Peyer's patch (tissue), 4 donors: ENCODE measurements at regions not wholly inside any gene's neighbourhood (a gene's known extent, or its start where the extent isn't known, plus 50 kb on each side); places are given as distances from the start of the nearest gene placed in this dataset.

Source experiments
- DNase-seq, 3 donors: peaks; one replicate each; pipeline ENCODE4 v3.0.0-alpha.2; 2017 to 2019
- H3K27ac ChIP-seq, 4 donors: fragments of 200-600 bp; sonication (generic); one replicate each; pipeline ENCODE4 v1.5.1; 2016 to 2019
- H3K27me3 ChIP-seq, 2 donors: fragments of 200-600 bp; sonication (generic); one replicate each; pipeline ENCODE4 v1.5.1; 2019
- H3K36me3 ChIP-seq, 3 donors: fragments of 200-600 bp; sonication (generic); one replicate each; pipeline ENCODE4 v1.5.1; 2016 to 2019
- H3K4me1 ChIP-seq, 4 donors: fragments of 200-600 bp; sonication (generic); one replicate each; pipeline ENCODE4 v1.5.1; 2016 to 2019
- H3K4me3 ChIP-seq, 4 donors: fragments of 200-600 bp; sonication (generic); 1 replicate in 3 of 4; 2 replicates in 1 of 4; pipeline ENCODE4 v1.5.1; 2016 to 2019; ENCODE audit warnings: mild to moderate bottlenecking in 1 of 4
- H3K9me3 ChIP-seq, 4 donors: fragments of 200-600 bp; sonication (generic); one replicate each; pipeline ENCODE4 v1.5.1; 2016 to 2019; ENCODE audit warnings: mild to moderate bottlenecking in 1 of 4
- POLR2A ChIP-seq, 2 donors: fragments of 450-650 bp; IDR thresholded peaks; one replicate each; pipeline ENCODE4 v1.5.1; 2017; ENCODE audit warnings: antibody characterized with exemption in 2 of 2, mild to moderate bottlenecking in 2 of 2, moderate library complexity in 2 of 2
- TF ChIP-seq, protein P1 (sequence below), 6 experiments: fragments of 450-650 bp in 4 of 6; fragments of 200-600 bp in 2 of 6; sonication (generic) in 1 of 6; IDR thresholded peaks; one replicate each; pipeline ENCODE4 v1.5.1; 2017 to 2019; ENCODE audit warnings: antibody characterized with exemption in 6 of 6, mild to moderate bottlenecking in 3 of 6, moderate library complexity in 1 of 6

DNA sequence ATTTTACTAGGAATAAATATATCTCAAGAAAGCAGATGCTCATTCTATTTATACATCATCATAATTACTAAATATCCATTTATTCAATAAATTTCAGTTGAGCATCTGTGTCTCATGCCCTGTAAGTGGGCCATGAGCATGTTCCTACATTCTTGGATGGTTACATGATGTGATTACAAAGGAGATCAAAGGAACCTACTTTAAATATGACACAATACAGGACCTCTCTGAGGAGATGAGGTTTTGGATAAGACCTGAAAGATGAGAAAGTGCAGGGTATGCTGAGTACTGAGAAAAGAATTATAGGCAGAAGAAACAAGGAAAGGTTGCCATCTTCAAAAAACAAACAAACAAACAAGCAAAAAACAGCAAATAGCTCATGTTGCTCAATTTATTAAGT lies 105.4 kb upstream of the CNTN1 start:
- Histone ChIP-seq H3K36me3 (no peaks in the 10 kb centered on the region), H3K27me3 (no peaks in the 10 kb centered on the region), H3K9me3 (peaks cover 0 to 2% (median 1%) of the 10 kb centered on the region in 4 donors), H3K27ac (no peak overlapping the region), H3K4me1 (no peaks in the 10 kb centered on the region), H3K4me3 (no peak overlapping the region)
- no peak for DNase-seq
- TF ChIP-seq POLR2A (IDR thresholded peaks at IDR 0.05): no peak
- TF ChIP-seq, protein P1, sequence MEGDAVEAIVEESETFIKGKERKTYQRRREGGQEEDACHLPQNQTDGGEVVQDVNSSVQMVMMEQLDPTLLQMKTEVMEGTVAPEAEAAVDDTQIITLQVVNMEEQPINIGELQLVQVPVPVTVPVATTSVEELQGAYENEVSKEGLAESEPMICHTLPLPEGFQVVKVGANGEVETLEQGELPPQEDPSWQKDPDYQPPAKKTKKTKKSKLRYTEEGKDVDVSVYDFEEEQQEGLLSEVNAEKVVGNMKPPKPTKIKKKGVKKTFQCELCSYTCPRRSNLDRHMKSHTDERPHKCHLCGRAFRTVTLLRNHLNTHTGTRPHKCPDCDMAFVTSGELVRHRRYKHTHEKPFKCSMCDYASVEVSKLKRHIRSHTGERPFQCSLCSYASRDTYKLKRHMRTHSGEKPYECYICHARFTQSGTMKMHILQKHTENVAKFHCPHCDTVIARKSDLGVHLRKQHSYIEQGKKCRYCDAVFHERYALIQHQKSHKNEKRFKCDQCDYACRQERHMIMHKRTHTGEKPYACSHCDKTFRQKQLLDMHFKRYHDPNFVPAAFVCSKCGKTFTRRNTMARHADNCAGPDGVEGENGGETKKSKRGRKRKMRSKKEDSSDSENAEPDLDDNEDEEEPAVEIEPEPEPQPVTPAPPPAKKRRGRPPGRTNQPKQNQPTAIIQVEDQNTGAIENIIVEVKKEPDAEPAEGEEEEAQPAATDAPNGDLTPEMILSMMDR (IDR thresholded peaks at IDR 0.05): no peak

DNA sequence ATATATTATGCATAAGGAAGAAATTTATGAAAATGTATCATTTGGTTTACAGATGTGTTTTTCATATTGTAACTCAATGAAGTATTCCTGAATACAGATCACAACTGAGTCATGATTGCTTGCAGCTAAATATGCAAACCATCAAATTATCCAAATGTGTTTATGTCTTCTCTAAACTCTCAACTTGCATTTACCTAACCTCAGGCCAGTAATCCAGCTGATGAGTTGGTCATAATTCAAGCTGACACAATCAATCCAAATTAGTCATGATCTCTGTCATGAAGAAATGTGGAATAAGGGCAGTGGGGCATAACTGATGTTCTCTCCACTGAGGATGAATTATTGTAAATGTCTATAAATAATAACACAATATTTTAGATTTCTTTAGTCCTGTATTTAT lies 104.8 kb upstream of the CNTN1 start:
- no peak for DNase-seq
- Histone ChIP-seq H3K27me3 (no peaks in the 10 kb centered on the region), H3K27ac (no peak overlapping the region), H3K36me3 (no peaks in the 10 kb centered on the region), H3K4me3 (no peak overlapping the region), H3K4me1 (no peaks in the 10 kb centered on the region), H3K9me3 (peaks cover 0 to 2% (median 0%) of the 10 kb centered on the region in 4 donors)
- no peak for TF ChIP-seq POLR2A (IDR thresholded peaks at IDR 0.05)
- TF ChIP-seq, protein P1 (IDR thresholded peaks at IDR 0.05): no peak

DNA sequence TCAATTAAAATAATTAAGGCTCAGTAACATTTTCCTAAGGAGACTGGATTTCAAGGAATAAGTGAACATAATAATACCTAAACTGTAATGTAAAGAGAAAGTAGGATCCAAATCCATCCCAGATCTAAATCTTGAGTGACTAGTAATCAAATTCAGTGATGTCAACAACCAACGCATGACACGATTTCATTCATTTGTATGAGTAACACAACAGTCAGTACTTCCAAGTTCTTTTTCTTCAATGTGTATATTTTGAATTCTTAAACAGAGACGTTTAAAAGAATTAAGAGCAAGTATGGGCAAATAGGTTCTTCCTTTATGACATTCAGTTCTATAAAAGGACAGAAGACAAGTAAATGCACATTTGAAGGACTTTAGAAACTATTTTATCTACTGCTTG lies 104.3 kb upstream of the CNTN1 start:
- TF ChIP-seq POLR2A (IDR thresholded peaks at IDR 0.05): no peak
- TF ChIP-seq, protein P1 (IDR thresholded peaks at IDR 0.05): no peak
- no peaks in the 10 kb centered on the region for H3K4me1 ChIP-seq
- DNase-seq: no peak
- no peak overlapping the region for H3K27ac ChIP-seq
- H3K27me3 ChIP-seq: no peaks in the 10 kb centered on the region
- H3K36me3 ChIP-seq: no peaks in the 10 kb centered on the region
- no peak overlapping the region for H3K4me3 ChIP-seq
- H3K9me3 ChIP-seq: peaks cover 0 to 2% (median 0%) of the 10 kb centered on the region in 4 donors

DNA sequence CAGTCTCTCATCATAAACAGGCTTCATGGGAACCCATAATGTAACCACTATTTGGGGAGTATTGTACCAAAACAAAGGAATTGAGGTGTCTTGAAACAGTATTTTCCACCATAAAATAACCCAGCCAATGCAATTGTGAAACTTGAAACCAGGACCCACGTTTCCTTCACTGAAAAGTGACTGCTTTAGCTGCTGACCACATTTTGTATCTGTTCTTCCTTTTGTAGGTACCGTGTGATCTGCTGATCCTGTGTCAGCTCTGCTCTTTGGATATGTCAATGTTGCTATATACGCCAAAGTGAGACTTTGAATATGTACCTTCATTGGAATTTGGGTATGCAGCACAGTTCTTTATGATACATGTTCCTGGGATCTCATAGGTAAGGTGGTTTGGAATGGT lies 95.1 kb upstream of the CNTN1 start:
- Histone ChIP-seq H3K9me3 (no peaks in the 10 kb centered on the region), H3K27me3 (no peaks in the 10 kb centered on the region)
- DNase-seq: no peak

DNA sequence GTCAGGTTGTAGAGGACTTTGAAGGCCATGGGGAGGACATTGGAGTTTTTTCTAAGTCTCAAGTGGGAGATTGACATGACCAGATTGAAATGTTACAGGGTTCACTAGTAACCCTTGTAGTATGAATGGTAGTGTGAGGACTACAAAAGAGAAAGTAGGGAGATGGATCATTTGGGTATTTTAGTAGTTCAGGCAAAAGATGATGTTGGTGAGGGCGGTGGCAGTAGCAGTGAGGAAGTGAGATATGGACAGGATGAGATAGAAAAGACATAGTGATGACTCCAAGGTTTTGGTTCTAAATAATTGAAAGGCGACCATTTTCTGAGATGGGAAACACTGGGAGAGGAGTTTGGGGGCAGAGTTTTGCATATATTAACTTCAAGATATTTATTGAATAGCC lies 94.2 kb upstream of the CNTN1 start:
- no peak overlapping the region for H3K4me3 ChIP-seq
- no peak for DNase-seq
- H3K27me3 ChIP-seq: no peaks in the 10 kb centered on the region
- no peaks in the 10 kb centered on the region for H3K9me3 ChIP-seq
- H3K4me1 ChIP-seq: no peaks in the 10 kb centered on the region
- no peak for TF ChIP-seq POLR2A (IDR thresholded peaks at IDR 0.05)
- TF ChIP-seq, protein P1 (IDR thresholded peaks at IDR 0.05): no peak
- no peaks in the 10 kb centered on the region for H3K36me3 ChIP-seq
- no peak overlapping the region for H3K27ac ChIP-seq

More for the DNA sequence above, 95.1 kb upstream of the CNTN1 start:
- H3K4me1 ChIP-seq: no peaks in the 10 kb centered on the region
- TF ChIP-seq, protein P1 (IDR thresholded peaks at IDR 0.05): no peak
- no peaks in the 10 kb centered on the region for H3K36me3 ChIP-seq
- no peak overlapping the region for H3K27ac ChIP-seq
- no peak overlapping the region for H3K4me3 ChIP-seq

DNA sequence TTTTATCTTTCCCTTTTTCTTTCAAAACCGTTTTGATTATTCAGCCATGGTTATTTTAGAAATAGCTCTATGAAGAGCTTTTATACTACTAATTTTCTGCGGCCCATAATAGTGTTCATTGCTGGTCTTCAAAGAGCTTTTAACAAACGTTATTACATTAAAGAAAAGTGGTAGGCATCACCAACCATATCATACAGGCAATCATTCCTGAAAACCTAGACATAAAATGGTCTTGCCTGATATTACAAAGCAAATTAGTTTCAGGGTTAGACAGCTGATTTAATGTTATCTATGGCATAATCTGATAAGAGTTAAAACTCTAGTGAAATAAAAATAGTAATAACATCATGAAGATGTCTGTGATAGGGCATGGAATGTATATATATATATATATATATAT lies 89.7 kb upstream of the CNTN1 start:
- Histone ChIP-seq H3K4me3 (no peak overlapping the region), H3K36me3 (no peaks in the 10 kb centered on the region), H3K9me3 (no peaks in the 10 kb centered on the region), H3K27me3 (no peaks in the 10 kb centered on the region), H3K27ac (no peak overlapping the region), H3K4me1 (no peaks in the 10 kb centered on the region)
- DNase-seq: no peak
- TF ChIP-seq, protein P1 (IDR thresholded peaks at IDR 0.05): no peak
- TF ChIP-seq POLR2A (IDR thresholded peaks at IDR 0.05): no peak
